H9 (cell line): ENCODE measurements at regions not wholly inside any gene's neighbourhood (a gene's known extent, or its start where the extent isn't known, plus 50 kb on each side); places are given as distances from the start of the nearest gene placed in this dataset.

ENCODE experiments used
- DNase-seq: peaks from one replicate; pipeline ENCODE4 v3.0.0-alpha.2; 2017
- H2AFZ ChIP-seq: one replicate; pipeline ENCODE4 v1.6.1; 2013; ENCODE audit warnings: mild to moderate bottlenecking, low read length, control low read depth, moderate library complexity
- H2AK5ac ChIP-seq: 2 replicates; pipeline ENCODE4 v1.6.1; 2013; ENCODE audit warnings: low read length, control low read depth, mixed read lengths; ENCODE audit not compliant: insufficient read length
- H2BK120ac ChIP-seq: one replicate; pipeline ENCODE4 v1.6.1; 2013; ENCODE audit warnings: low read depth, mild to moderate bottlenecking, low read length, control low read depth, inconsistent platforms; ENCODE audit not compliant: poor library complexity, severe bottlenecking
- H2BK12ac ChIP-seq: 2 replicates; pipeline ENCODE4 v1.6.1; 2013; ENCODE audit warnings: low read length, control low read depth, mixed read lengths, low read depth; ENCODE audit not compliant: insufficient read length
- H2BK15ac ChIP-seq: 2 replicates; pipeline ENCODE4 v1.6.1; 2013; ENCODE audit warnings: low read depth, low read length, control low read depth
- H2BK20ac ChIP-seq: one replicate; pipeline ENCODE4 v1.6.1; 2013; ENCODE audit warnings: low read depth, mild to moderate bottlenecking, low read length, control low read depth, inconsistent platforms; ENCODE audit not compliant: poor library complexity, severe bottlenecking
- H2BK5ac ChIP-seq: 2 replicates; pipeline ENCODE4 v1.6.1; 2013; ENCODE audit warnings: low read length, control low read depth, mixed read lengths; ENCODE audit not compliant: insufficient read length
- H3K14ac ChIP-seq: 2 replicates; pipeline ENCODE4 v1.6.1; 2013; ENCODE audit warnings: low read length, control low read depth; ENCODE audit not compliant: insufficient read depth
- H3K18ac ChIP-seq: 2 replicates; pipeline ENCODE4 v1.6.1; 2013; ENCODE audit warnings: low read depth, mild to moderate bottlenecking, mixed read lengths, low read length, control low read depth; ENCODE audit not compliant: insufficient read length
- H3K23ac ChIP-seq: 2 replicates; pipeline ENCODE4 v1.6.1; 2013; ENCODE audit warnings: low read length, control low read depth, mixed read lengths, low read depth; ENCODE audit not compliant: insufficient read length
- H3K23me2 ChIP-seq: 2 replicates; pipeline ENCODE4 v1.6.1; 2013; ENCODE audit warnings: low read depth, mild to moderate bottlenecking, mixed read lengths, low read length, control low read depth; ENCODE audit not compliant: insufficient read length, poor library complexity, severe bottlenecking
- H3K27ac ChIP-seq: 2 replicates; pipeline ENCODE4 v1.5.1; 2013; ENCODE audit warnings: low read length, control low read depth, mixed read lengths, low read depth; ENCODE audit not compliant: insufficient read length
- H3K27me3 ChIP-seq: 2 replicates; pipeline ENCODE4 v1.6.1; 2013; ENCODE audit warnings: low read length, control low read depth, inconsistent platforms; ENCODE audit not compliant: insufficient read depth
- H3K4ac ChIP-seq: 2 replicates; pipeline ENCODE4 v1.6.1; 2013; ENCODE audit warnings: low read depth, mild to moderate bottlenecking, control low read depth, inconsistent platforms, low read length, moderate library complexity
- H3K4me1 ChIP-seq: 2 replicates; pipeline ENCODE4 v1.6.1; 2013; ENCODE audit warnings: low read length, control low read depth, inconsistent platforms; ENCODE audit not compliant: insufficient read depth
- H3K4me2 ChIP-seq: 2 replicates; pipeline ENCODE4 v1.6.1; 2013; ENCODE audit warnings: low read length, control low read depth, mixed read lengths; ENCODE audit not compliant: insufficient read length, insufficient read depth
- H3K56ac ChIP-seq: 2 replicates; pipeline ENCODE4 v1.6.1; 2013; ENCODE audit warnings: low read depth, mild to moderate bottlenecking, mixed read lengths, low read length, control low read depth; ENCODE audit not compliant: insufficient read length
- H3K79me1 ChIP-seq: 2 replicates; pipeline ENCODE4 v1.6.1; 2013; ENCODE audit warnings: low read depth, mild to moderate bottlenecking, moderate library complexity, low read length, control low read depth, inconsistent platforms; ENCODE audit not compliant: insufficient read depth, poor library complexity, severe bottlenecking
- H3K79me2 ChIP-seq: 2 replicates; pipeline ENCODE4 v1.6.1; 2013; ENCODE audit warnings: low read length, control low read depth, inconsistent platforms; ENCODE audit not compliant: insufficient read depth
- H3K9ac ChIP-seq: 2 replicates; pipeline ENCODE4 v1.6.1; 2013; ENCODE audit warnings: low read length, control low read depth, mixed read lengths; ENCODE audit not compliant: insufficient read length; ENCODE audit errors: extremely low read depth
- H3K9me3 ChIP-seq: one replicate; pipeline ENCODE4 v1.6.1; 2013; ENCODE audit warnings: low read depth, low read length, inconsistent platforms; ENCODE audit not compliant: control insufficient read depth
- H3T11ph ChIP-seq: one replicate; pipeline ENCODE4 v1.6.1; 2013; ENCODE audit warnings: mild to moderate bottlenecking, low read length, control low read depth, inconsistent platforms
- H4K20me1 ChIP-seq: one replicate; pipeline ENCODE4 v1.6.1; 2013; ENCODE audit not compliant: control insufficient read depth, insufficient read length, insufficient read depth
- H4K5ac ChIP-seq: 2 replicates; pipeline ENCODE4 v1.6.1; 2013; ENCODE audit warnings: low read depth, mild to moderate bottlenecking, mixed read lengths, low read length, control low read depth; ENCODE audit not compliant: insufficient read length
- H4K8ac ChIP-seq: replicated peaks from 2 replicates; pipeline ENCODE4 v1.6.1; 2013; ENCODE audit warnings: low read length, control low read depth, mixed read lengths, low read depth; ENCODE audit not compliant: insufficient read length
- H4K91ac ChIP-seq: 2 replicates; pipeline ENCODE4 v1.6.1; 2013; ENCODE audit warnings: low read depth, mild to moderate bottlenecking, moderate library complexity, mixed read lengths, low read length, control low read depth; ENCODE audit not compliant: insufficient read length
- H3K27ac Mint-ChIP-seq, 3 experiments: 2 replicates in 2 of 3; 3 replicates in 1 of 3; pipeline ENCODE4 v1.8.0; 2020 to 2021; ENCODE audit warnings: mixed read lengths in 3 of 3, mild to moderate bottlenecking in 1 of 3, moderate library complexity in 1 of 3
- H3K27me3 Mint-ChIP-seq: 2 replicates; pipeline ENCODE4 v1.8.0; 2021; ENCODE audit warnings: low read depth, mild to moderate bottlenecking, moderate library complexity, mixed read lengths
- H3K36me3 Mint-ChIP-seq, 3 experiments: 2 replicates in 2 of 3; 3 replicates in 1 of 3; pipeline ENCODE4 v1.8.0; 2020 to 2021; ENCODE audit warnings: low read depth in 3 of 3, mixed read lengths in 3 of 3; ENCODE audit not compliant: insufficient read depth in 1 of 3
- H3K4me1 Mint-ChIP-seq, 2 experiments: 2 replicates each; pipeline ENCODE4 v1.8.0; 2020; ENCODE audit warnings: mixed read lengths in 2 of 2
- H3K4me3 Mint-ChIP-seq, 2 experiments: 2 replicates in 1 of 2; 3 replicates in 1 of 2; pipeline ENCODE4 v1.8.0; 2020 to 2021; ENCODE audit warnings: mild to moderate bottlenecking in 2 of 2, mixed read lengths in 2 of 2, moderate library complexity in 1 of 2
- H3K9me3 Mint-ChIP-seq, 2 experiments: 2 replicates in 1 of 2; 3 replicates in 1 of 2; pipeline ENCODE4 v1.8.0; 2020; ENCODE audit warnings: mild to moderate bottlenecking in 2 of 2, mixed read lengths in 2 of 2, moderate library complexity in 1 of 2
- WGBS: extraction: QIAGEN DNeasy Blood & Tissue Kit; methylation state at CpG from one replicate; pipeline ENCODE4 v1.1.7; 2013; ENCODE audit warnings: missing lambda C conversion rate, low lambda C conversion rate, mixed read lengths; ENCODE audit not compliant: insufficient read length; ENCODE audit errors: extremely low coverage; 5-methylcytosine and 5-hydroxymethylcytosine counted together
- TF ChIP-seq, protein P1 (sequence below): fragments of 200-600 bp; sonication (generic); conservative IDR thresholded peaks from 3 replicates; pipeline ENCODE4 v1.8.0; 2021; ENCODE audit warnings: antibody characterized with exemption, mild to moderate bottlenecking

DNA sequence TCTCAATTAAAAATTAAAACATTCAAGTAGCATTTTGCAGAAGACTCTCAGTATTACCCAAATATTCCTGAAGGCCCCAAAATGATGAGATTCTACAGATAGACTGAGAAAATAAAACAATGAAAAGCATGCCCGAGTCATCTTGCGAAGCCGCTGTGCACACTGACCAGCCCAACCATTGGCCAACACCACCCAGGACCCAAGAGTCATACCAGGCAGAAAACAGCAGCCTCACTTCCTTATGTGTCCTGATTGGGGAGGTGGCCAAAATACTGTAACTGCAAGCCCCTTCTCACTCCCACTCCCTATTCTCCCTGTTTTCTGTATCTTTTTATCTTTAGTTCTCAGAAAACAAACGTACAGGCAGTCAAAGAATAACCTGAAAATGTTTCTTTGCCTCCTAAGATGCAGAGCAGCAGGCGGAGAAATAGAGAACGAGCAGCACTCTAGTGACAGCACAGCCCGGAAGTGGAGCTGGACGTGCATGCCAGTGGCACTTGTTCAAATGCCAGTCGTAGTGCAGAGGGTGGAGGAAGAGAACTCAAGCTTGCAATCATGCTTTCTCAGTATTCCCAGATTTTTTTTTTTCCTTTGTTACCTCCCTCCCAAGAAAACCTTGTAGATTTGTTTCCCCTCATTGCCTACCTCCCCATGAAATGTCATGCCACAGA is 182.3 kb upstream of the SOX9 start:
- H3K27me3 Mint-ChIP-seq = no peaks in the 10 kb centered on the region
- H4K8ac ChIP-seq = no peak overlapping the region
- no CpG with 5 or more reads among the region's 9 CpGs for WGBS
- H3K27ac ChIP-seq = no peak overlapping the region
- H2BK120ac ChIP-seq = no peak overlapping the region
- H2BK15ac ChIP-seq = no peak overlapping the region
- no peak overlapping the region for H3K23ac ChIP-seq
- no peak overlapping the region for H3K14ac ChIP-seq
- H2AK5ac ChIP-seq = no peak overlapping the region
- no peak overlapping the region for H2BK20ac ChIP-seq
- no peaks in the 10 kb centered on the region for H3K9me3 ChIP-seq
- no peaks in the 10 kb centered on the region for H3K4me1 ChIP-seq
- H3K4me3 Mint-ChIP-seq = no peak overlapping the region
- H3K79me1 ChIP-seq = no peaks in the 10 kb centered on the region
- no peaks in the 10 kb centered on the region for H3K23me2 ChIP-seq
- peaks cover under 1% of the 10 kb centered on the region in 2 experiments; a peak in 3 of 5 replicates for H3K9me3 Mint-ChIP-seq
- no peak overlapping the region for H3K56ac ChIP-seq
- no peak overlapping the region for H4K5ac ChIP-seq
- H2BK5ac ChIP-seq = no peak overlapping the region
- DNase-seq = no peak
- no peak overlapping the region for H3K18ac ChIP-seq
- H4K20me1 ChIP-seq = no peaks in the 10 kb centered on the region
- H3K4ac ChIP-seq = no peak overlapping the region
- H3K9ac ChIP-seq = no peak overlapping the region
- no peak overlapping the region for H3K27ac Mint-ChIP-seq
- no peaks in the 10 kb centered on the region for H3K36me3 Mint-ChIP-seq
- H3K27me3 ChIP-seq = no peaks in the 10 kb centered on the region
- H2BK12ac ChIP-seq = no peak overlapping the region
- no peak overlapping the region for H2AFZ ChIP-seq
- H3K79me2 ChIP-seq = no peaks in the 10 kb centered on the region
- H3K4me2 ChIP-seq = no peak overlapping the region
- no peak overlapping the region for H4K91ac ChIP-seq
- TF ChIP-seq, protein P1, sequence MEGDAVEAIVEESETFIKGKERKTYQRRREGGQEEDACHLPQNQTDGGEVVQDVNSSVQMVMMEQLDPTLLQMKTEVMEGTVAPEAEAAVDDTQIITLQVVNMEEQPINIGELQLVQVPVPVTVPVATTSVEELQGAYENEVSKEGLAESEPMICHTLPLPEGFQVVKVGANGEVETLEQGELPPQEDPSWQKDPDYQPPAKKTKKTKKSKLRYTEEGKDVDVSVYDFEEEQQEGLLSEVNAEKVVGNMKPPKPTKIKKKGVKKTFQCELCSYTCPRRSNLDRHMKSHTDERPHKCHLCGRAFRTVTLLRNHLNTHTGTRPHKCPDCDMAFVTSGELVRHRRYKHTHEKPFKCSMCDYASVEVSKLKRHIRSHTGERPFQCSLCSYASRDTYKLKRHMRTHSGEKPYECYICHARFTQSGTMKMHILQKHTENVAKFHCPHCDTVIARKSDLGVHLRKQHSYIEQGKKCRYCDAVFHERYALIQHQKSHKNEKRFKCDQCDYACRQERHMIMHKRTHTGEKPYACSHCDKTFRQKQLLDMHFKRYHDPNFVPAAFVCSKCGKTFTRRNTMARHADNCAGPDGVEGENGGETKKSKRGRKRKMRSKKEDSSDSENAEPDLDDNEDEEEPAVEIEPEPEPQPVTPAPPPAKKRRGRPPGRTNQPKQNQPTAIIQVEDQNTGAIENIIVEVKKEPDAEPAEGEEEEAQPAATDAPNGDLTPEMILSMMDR = no peak
- no peak overlapping the region for H3T11ph ChIP-seq
- peaks cover 7 to 11% of the 10 kb centered on the region in 2 experiments for H3K4me1 Mint-ChIP-seq
